ENCODE measurements at regions not wholly inside any gene's neighbourhood (a gene's known extent, or its start where the extent isn't known, plus 50 kb on each side); places are given as distances from the start of the nearest gene placed in this dataset.

DNA sequence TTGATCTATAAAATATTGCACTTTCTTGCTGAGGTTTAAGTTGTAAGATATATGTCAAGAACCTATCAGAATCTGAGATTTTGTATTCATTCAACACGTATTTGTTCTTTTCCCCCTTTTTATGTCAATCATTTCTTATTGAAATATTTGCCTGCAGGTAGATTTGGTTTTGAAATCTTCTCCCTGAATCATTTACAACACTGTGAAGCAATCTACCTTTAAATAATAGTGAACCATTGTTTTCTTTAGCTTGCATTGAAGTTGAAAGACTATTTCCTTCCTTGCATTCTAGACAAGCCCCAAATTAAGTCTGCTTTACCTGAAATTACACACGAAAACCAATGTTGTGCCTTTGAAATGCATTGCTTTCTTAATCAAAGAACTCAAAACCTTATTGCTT is 460.2 kb downstream of the KIF2B start:
- H3K9me3 ChIP-seq (ENCODE audit: low read length) = no peaks in the 10 kb centered on the region
- no TSS peak for BruUV-seq (replicated peaks)
- POLR2A ChIA-PET = no interaction called here
- no peaks in the 10 kb centered on the region for H3K36me3 ChIP-seq (ENCODE audit: insufficient read depth, low read length)
- DNase-seq (ENCODE audit: low spot score) = no peak
- H3K9me2 ChIP-seq (ENCODE audit: insufficient read depth, low read length) = no peaks in the 10 kb centered on the region
- H3K4me3 ChIP-seq (ENCODE audit: low read depth, low read length, poor library complexity, severe bottlenecking) = no peak overlapping the region
- intact Hi-C loops (cut with micrococcal nuclease; ENCODE audit: unreplicated experiment) = no loop called here
- H2AFZ ChIP-seq (ENCODE audit: low read length) = no peak overlapping the region
- H3K4me2 ChIP-seq (ENCODE audit: low read length) = no peak overlapping the region
- TF ChIP-seq EZH2phosphoT487 (IDR thresholded peaks at IDR 0.05; ENCODE audit: borderline replicate concordance, low read depth, low read length) = no peak
- TF ChIP-seq, protein P1, sequence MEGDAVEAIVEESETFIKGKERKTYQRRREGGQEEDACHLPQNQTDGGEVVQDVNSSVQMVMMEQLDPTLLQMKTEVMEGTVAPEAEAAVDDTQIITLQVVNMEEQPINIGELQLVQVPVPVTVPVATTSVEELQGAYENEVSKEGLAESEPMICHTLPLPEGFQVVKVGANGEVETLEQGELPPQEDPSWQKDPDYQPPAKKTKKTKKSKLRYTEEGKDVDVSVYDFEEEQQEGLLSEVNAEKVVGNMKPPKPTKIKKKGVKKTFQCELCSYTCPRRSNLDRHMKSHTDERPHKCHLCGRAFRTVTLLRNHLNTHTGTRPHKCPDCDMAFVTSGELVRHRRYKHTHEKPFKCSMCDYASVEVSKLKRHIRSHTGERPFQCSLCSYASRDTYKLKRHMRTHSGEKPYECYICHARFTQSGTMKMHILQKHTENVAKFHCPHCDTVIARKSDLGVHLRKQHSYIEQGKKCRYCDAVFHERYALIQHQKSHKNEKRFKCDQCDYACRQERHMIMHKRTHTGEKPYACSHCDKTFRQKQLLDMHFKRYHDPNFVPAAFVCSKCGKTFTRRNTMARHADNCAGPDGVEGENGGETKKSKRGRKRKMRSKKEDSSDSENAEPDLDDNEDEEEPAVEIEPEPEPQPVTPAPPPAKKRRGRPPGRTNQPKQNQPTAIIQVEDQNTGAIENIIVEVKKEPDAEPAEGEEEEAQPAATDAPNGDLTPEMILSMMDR (conservative IDR thresholded peaks at IDR 0.05; ENCODE audit: low read length) = no peak
- H4K20me1 ChIP-seq (ENCODE audit: insufficient read depth, low read length) = no peaks in the 10 kb centered on the region
- no peaks in the 10 kb centered on the region for H3K79me2 ChIP-seq (ENCODE audit: insufficient read depth, low read depth, low read length)
- CTCF ChIA-PET (ENCODE audit: unreplicated experiment) = no interaction called here
- H3K4me1 ChIP-seq (ENCODE audit: insufficient read depth, low read length, poor library complexity, severe bottlenecking) = no peaks in the 10 kb centered on the region
- no peak overlapping the region for H3K27ac ChIP-seq (ENCODE audit: low read depth, low read length, poor library complexity, severe bottlenecking)

DNA sequence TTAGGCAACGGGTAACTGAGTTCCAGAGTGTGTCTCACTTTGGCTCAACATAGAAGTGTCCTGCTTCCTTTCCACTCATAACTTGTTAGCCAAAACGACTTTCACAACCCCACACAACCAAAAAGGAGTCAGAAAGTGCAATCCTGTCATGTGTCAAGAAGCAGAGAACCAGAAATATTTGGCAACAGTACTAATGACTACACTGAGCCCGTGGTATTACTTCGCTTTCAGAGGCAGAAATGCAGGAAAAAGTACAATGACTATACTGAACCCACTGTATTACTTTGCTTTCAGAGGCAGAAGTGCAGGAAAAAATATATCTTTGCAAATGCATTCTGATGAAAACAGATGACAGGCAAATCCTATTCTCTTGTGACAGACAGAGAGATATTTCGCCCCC is 484.6 kb downstream of the KIF2B start:
- H3K4me2 ChIP-seq (ENCODE audit: low read length) = no peak overlapping the region
- no peaks in the 10 kb centered on the region for H3K79me2 ChIP-seq (ENCODE audit: insufficient read depth, low read depth, low read length)
- TF ChIP-seq, protein P1 (conservative IDR thresholded peaks at IDR 0.05; ENCODE audit: low read length) = no peak
- TF ChIP-seq EZH2phosphoT487 (IDR thresholded peaks at IDR 0.05; ENCODE audit: borderline replicate concordance, low read depth, low read length) = no peak
- H2AFZ ChIP-seq (ENCODE audit: low read length) = no peak overlapping the region
- no peak for DNase-seq (ENCODE audit: low spot score)
- H3K27ac ChIP-seq (ENCODE audit: low read depth, low read length, poor library complexity, severe bottlenecking) = no peak overlapping the region
- no peaks in the 10 kb centered on the region for H3K9me2 ChIP-seq (ENCODE audit: insufficient read depth, low read length)
- H3K36me3 ChIP-seq (ENCODE audit: insufficient read depth, low read length) = no peaks in the 10 kb centered on the region
- H4K20me1 ChIP-seq (ENCODE audit: insufficient read depth, low read length) = no peaks in the 10 kb centered on the region
- CTCF ChIA-PET (ENCODE audit: unreplicated experiment) = no interaction called here
- BruUV-seq (replicated peaks) = no TSS peak
- POLR2A ChIA-PET = no interaction called here
- no peaks in the 10 kb centered on the region for H3K9me3 ChIP-seq (ENCODE audit: low read length)
- intact Hi-C loops (cut with micrococcal nuclease; ENCODE audit: unreplicated experiment) = no loop called here
- no peak overlapping the region for H3K4me3 ChIP-seq (ENCODE audit: low read depth, low read length, poor library complexity, severe bottlenecking)
- H3K4me1 ChIP-seq (ENCODE audit: insufficient read depth, low read length, poor library complexity, severe bottlenecking) = no peaks in the 10 kb centered on the region

- no peaks in the 10 kb centered on the region for H3K9me2 ChIP-seq (ENCODE audit: insufficient read depth, low read length)
- ChIA-PET POLR2A (no interaction called here), CTCF (ENCODE audit: unreplicated experiment) (no interaction called here)
- DNase-seq (ENCODE audit: low spot score) = no peak
- H3K79me2 ChIP-seq (ENCODE audit: insufficient read depth, low read depth, low read length) = no peaks in the 10 kb centered on the region
- TF ChIP-seq, protein P1 (conservative IDR thresholded peaks at IDR 0.05; ENCODE audit: low read length) = no peak
- no peak for TF ChIP-seq EZH2phosphoT487 (IDR thresholded peaks at IDR 0.05; ENCODE audit: borderline replicate concordance, low read depth, low read length)
- no TSS peak for BruUV-seq (replicated peaks)
- intact Hi-C loops (cut with micrococcal nuclease; ENCODE audit: unreplicated experiment) = no loop called here
- no peaks in the 10 kb centered on the region for H3K4me1 ChIP-seq (ENCODE audit: insufficient read depth, low read length, poor library complexity, severe bottlenecking)
- no peaks in the 10 kb centered on the region for H3K36me3 ChIP-seq (ENCODE audit: insufficient read depth, low read length)
- peaks cover 10% of the 10 kb centered on the region; the same call in 1 of the 2 replicates for H3K9me3 ChIP-seq (ENCODE audit: low read length)
- H3K27ac ChIP-seq (ENCODE audit: low read depth, low read length, poor library complexity, severe bottlenecking) = no peak overlapping the region
- no peak overlapping the region for H3K4me2 ChIP-seq (ENCODE audit: low read length)
- H4K20me1 ChIP-seq (ENCODE audit: insufficient read depth, low read length) = no peaks in the 10 kb centered on the region
- no peak overlapping the region for H3K4me3 ChIP-seq (ENCODE audit: low read depth, low read length, poor library complexity, severe bottlenecking)
- no peak overlapping the region for H2AFZ ChIP-seq (ENCODE audit: low read length)
Observed at GRCh38 chr17:54324813-54325212, 502.1 kb downstream of the KIF2B start.
